ENCODE measurements at regions not wholly inside any gene's neighbourhood (a gene's known extent, or its start where the extent isn't known, plus 50 kb on each side); places are given as distances from the start of the nearest gene placed in this dataset.

GRCh38 chr3:43906849-43907507 is 216.2 kb downstream of the ABHD5 start:
- H4K91ac ChIP-seq (ENCODE audit: insufficient read depth, low read depth, low read length), result no peak overlapping the region
- no peak overlapping the region for H2AFZ ChIP-seq (replicated peaks; ENCODE audit: low read length, poor library complexity)
- TF ChIP-seq RCOR1 (IDR thresholded peaks at IDR 0.05; ENCODE audit: insufficient replicate concordance, low read length) (no peak), CHD1 (IDR thresholded peaks at IDR 0.05; ENCODE audit: low read depth, low read length) (no peak), NFE2L2 (IDR thresholded peaks at IDR 0.05; ENCODE audit: low read depth, low read length) (no peak), MAFK (IDR thresholded peaks at IDR 0.05; ENCODE audit: low read depth, low read length) (no peak), CEBPB (IDR thresholded peaks at IDR 0.05; ENCODE audit: low read depth, low read length) (no peak), RAD21 (IDR thresholded peaks at IDR 0.05; ENCODE audit: low read length) (no peak), CTCF (conservative IDR thresholded peaks at IDR 0.05; ENCODE audit: low read depth, low read length) (no peak), MXI1 (IDR thresholded peaks at IDR 0.05; ENCODE audit: borderline replicate concordance, low read depth, low read length) (no peak), ELK1 (IDR thresholded peaks at IDR 0.05; ENCODE audit: borderline replicate concordance, low read depth, low read length) (no peak), SMC3 (IDR thresholded peaks at IDR 0.05; ENCODE audit: low read depth, low read length) (no peak)
- TF ChIP-seq, protein P1, sequence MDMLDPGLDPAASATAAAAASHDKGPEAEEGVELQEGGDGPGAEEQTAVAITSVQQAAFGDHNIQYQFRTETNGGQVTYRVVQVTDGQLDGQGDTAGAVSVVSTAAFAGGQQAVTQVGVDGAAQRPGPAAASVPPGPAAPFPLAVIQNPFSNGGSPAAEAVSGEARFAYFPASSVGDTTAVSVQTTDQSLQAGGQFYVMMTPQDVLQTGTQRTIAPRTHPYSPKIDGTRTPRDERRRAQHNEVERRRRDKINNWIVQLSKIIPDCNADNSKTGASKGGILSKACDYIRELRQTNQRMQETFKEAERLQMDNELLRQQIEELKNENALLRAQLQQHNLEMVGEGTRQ (IDR thresholded peaks at IDR 0.05; ENCODE audit: low read depth, low read length), result no peak
- H3K56ac ChIP-seq (ENCODE audit: extremely low read depth, insufficient read depth, low read length), result no peak overlapping the region
- no peak for DNase-seq
- intact Hi-C loops (cut with micrococcal nuclease), result no loop called here
- CTCF ChIA-PET, result interaction anchor here (0.5 kb wide), 1 partner anchor 97 kb away, joined by 3 read pairs; no protein-coding TSS in a partner anchor
- in situ Hi-C loops (cut with MboI; ENCODE audit: low sequenced_read_pairs), result no loop called here
- no peaks in the 10 kb centered on the region for H3K9me3 ChIP-seq (ENCODE audit: control insufficient read depth, insufficient read depth, low read length)
- no peak overlapping the region for H4K8ac ChIP-seq (ENCODE audit: low read depth in 2 of 2, low read length in 2 of 2)
- H3K79me1 ChIP-seq (ENCODE audit: low read depth in 1 of 2, low read length in 2 of 2), result no peaks in the 10 kb centered on the region
- no peak overlapping the region for H2BK5ac ChIP-seq (ENCODE audit: low read depth, low read length, poor library complexity, severe bottlenecking)
- dilution Hi-C loops (cut with HindIII; ENCODE audit: low sequenced_read_pairs, unreplicated experiment), result no loop called here
- no peak overlapping the region for H3K18ac ChIP-seq (ENCODE audit: low read depth, low read length)
- no peak overlapping the region for H3K4me2 ChIP-seq (ENCODE audit: low read depth, low read length)
- no peak overlapping the region for H3K4me3 ChIP-seq (ENCODE audit: insufficient read depth, low read depth, low read length)
- peaks cover 12% of the 10 kb centered on the region for H3K27me3 ChIP-seq (ENCODE audit: control insufficient read depth, insufficient read depth, low read length)
- no peaks in the 10 kb centered on the region for H3K4me1 ChIP-seq (ENCODE audit: control insufficient read depth, insufficient read depth, low read length)
- H4K20me1 ChIP-seq (ENCODE audit: insufficient read depth, low read length), result no peaks in the 10 kb centered on the region
- H3K9ac ChIP-seq (ENCODE audit: low read depth, low read length), result no peak overlapping the region
- H2AK9ac ChIP-seq (replicated peaks; ENCODE audit: low read depth, low read length, poor library complexity), result no peak overlapping the region
- POLR2A ChIA-PET (ENCODE audit: unreplicated experiment), result no interaction called here
- no TSS peak for BruUV-seq (replicated peaks)
- 83% methylated on average over 1 of the region's 8 CpGs; no CpG with 5 or more reads in 1 of the 2 experiments for WGBS, 2 experiments (ENCODE audit: extremely low coverage in 2 of 2, insufficient read length in 1 of 2)
- no peak overlapping the region for H3K23ac ChIP-seq (ENCODE audit: low read depth, low read length)
- no peak overlapping the region for H4K5ac ChIP-seq (ENCODE audit: low read depth, low read length)
- no peak overlapping the region for H2BK20ac ChIP-seq (ENCODE audit: low read depth, low read length)
- H3K4ac ChIP-seq (ENCODE audit: low read depth, low read length), result no peak overlapping the region
- H2AK5ac ChIP-seq (ENCODE audit: low read depth, low read length), result no peak overlapping the region
- no peak overlapping the region for H3K27ac ChIP-seq (ENCODE audit: insufficient read depth, low read length)
- no peak for ATAC-seq (ENCODE audit: low read depth)
- H2BK120ac ChIP-seq (ENCODE audit: low read depth, low read length), result no peak overlapping the region
- no peak overlapping the region for H3K14ac ChIP-seq (replicated peaks; ENCODE audit: low read depth, low read length)
- no peaks in the 10 kb centered on the region for H3K9me1 ChIP-seq (ENCODE audit: insufficient read depth, low read length)
- no peak overlapping the region for H2BK15ac ChIP-seq (ENCODE audit: low read depth, low read length)
- H3K36me3 ChIP-seq (ENCODE audit: control insufficient read depth, insufficient read depth, low read length), result no peaks in the 10 kb centered on the region

Data from IMR-90 (cell line).